Activated T-cell treated with anti-CD3 and anti-CD28 coated beads, Interleukin-2, amount 50 U/mL, for 72 hours (primary cell): ENCODE measurements at regions not wholly inside any gene's neighbourhood (a gene's known extent, or its start where the extent isn't known, plus 50 kb on each side); places are given as distances from the start of the nearest gene placed in this dataset.

Experiments
- ATAC-seq, 2 donors: fragments of 150-1000 bp; cut with Tn5 transposase; replicated peaks in 1 of 2; 2 replicates each; pipeline ENCODE4 v1.10.0; 2021; ENCODE audit warnings: moderate library complexity in 2 of 2, mild to moderate bottlenecking in 1 of 2
- DNase-seq, 2 donors: peaks; one replicate each; pipeline ENCODE4 v3.0.0; 2021 to 2022; ENCODE audit warnings: mixed read lengths in 1 of 2
- H3K27ac Mint-ChIP-seq: one replicate; pipeline ENCODE4 v1.8.0; 2022; ENCODE audit warnings: mild to moderate bottlenecking, moderate library complexity, mixed read lengths
- H3K27me3 Mint-ChIP-seq: one replicate; pipeline ENCODE4 v1.8.0; 2022; ENCODE audit warnings: low read depth, mixed read lengths
- H3K36me3 Mint-ChIP-seq, 2 donors: one replicate each; pipeline ENCODE4 v1.8.0; 2022; ENCODE audit warnings: mixed read lengths in 2 of 2, mild to moderate bottlenecking in 1 of 2; ENCODE audit not compliant: insufficient read depth in 2 of 2
- H3K4me1 Mint-ChIP-seq: one replicate; pipeline ENCODE4 v1.8.0; 2022; ENCODE audit warnings: low read depth, mixed read lengths
- H3K4me3 Mint-ChIP-seq, 2 donors: one replicate each; pipeline ENCODE4 v1.8.0; 2022; ENCODE audit warnings: mild to moderate bottlenecking in 2 of 2, mixed read lengths in 2 of 2, moderate library complexity in 2 of 2
- H3K9me3 Mint-ChIP-seq, 2 donors: one replicate each; pipeline ENCODE4 v1.8.0; 2022; ENCODE audit warnings: mixed read lengths in 2 of 2

GRCh38 chr18:6629635-6630140, 99.8 kb upstream of the ARHGAP28 start:
- Mint-ChIP-seq H3K4me1 (no peaks in the 10 kb centered on the region), H3K27ac (no peak overlapping the region), H3K36me3 (no peaks in the 10 kb centered on the region), H3K9me3 (peaks cover 1 to 2% of the 10 kb centered on the region in 2 donors), H3K27me3 (no peaks in the 10 kb centered on the region), H3K4me3 (no peak overlapping the region)
- no peak for DNase-seq
- ATAC-seq = no peak

- Mint-ChIP-seq H3K36me3 (no peaks in the 10 kb centered on the region), H3K27me3 (no peaks in the 10 kb centered on the region), H3K9me3 (peaks cover 3 to 5% of the 10 kb centered on the region in 2 donors), H3K4me1 (no peaks in the 10 kb centered on the region), H3K4me3 (no peak overlapping the region), H3K27ac (no peak overlapping the region)
- no peak for DNase-seq
- no peak for ATAC-seq
Observed at GRCh38 chr18:6633310-6633709, 96.2 kb upstream of the ARHGAP28 start.

DNA sequence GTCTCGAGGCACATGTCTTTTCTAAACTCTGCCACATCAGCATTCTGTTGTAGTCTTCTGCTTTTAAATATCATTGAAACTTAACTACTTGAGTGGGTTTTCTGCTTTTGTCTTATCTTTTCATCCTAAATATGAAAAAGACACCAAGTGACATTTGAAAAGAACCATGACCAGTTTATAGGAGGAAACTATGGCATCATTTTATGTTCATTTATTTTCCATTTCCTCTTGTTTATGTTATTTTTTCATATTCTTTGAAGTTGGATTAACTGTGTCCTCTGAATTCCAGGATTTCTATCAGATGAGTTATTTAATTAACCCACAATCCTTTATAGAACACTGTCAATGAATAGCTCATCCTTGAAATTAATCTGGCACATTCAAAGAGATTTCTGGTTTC, 93.4 kb upstream of the ARHGAP28 start:
- Mint-ChIP-seq H3K27ac (no peak overlapping the region), H3K27me3 (no peaks in the 10 kb centered on the region), H3K36me3 (no peaks in the 10 kb centered on the region), H3K4me3 (no peak overlapping the region), H3K4me1 (no peaks in the 10 kb centered on the region), H3K9me3 (peaks cover 1 to 8% of the 10 kb centered on the region in 2 donors)
- DNase-seq = no peak
- no peak for ATAC-seq

- Mint-ChIP-seq H3K27me3 (no peaks in the 10 kb centered on the region), H3K4me1 (no peaks in the 10 kb centered on the region), H3K9me3 (peaks cover 1 to 7% of the 10 kb centered on the region in 2 donors), H3K4me3 (no peak overlapping the region), H3K36me3 (no peaks in the 10 kb centered on the region), H3K27ac (no peak overlapping the region)
- ATAC-seq (no peak), DNase-seq (no peak)
Observed at GRCh38 chr18:6638447-6638846, 91.1 kb upstream of the ARHGAP28 start.

DNA sequence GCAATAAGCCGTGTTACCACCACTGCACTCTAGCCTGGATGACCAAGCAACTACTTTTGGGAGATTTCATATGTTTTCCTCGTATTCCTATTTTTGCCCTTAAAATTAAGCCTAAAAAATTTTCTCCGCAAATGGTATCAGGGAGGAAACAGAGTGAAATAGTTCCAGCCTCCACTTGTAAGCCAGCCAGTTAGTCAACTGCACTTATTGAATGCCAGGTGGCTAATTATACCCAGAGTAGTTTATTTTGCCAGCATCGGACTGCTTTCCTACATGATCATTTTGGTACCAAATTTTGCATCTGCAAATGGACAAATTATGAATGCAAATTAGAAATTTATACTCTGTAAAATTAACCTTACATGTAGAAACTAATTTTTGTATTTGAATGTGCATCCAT, 90.2 kb upstream of the ARHGAP28 start:
- ATAC-seq = no peak
- H3K4me1 Mint-ChIP-seq = no peaks in the 10 kb centered on the region
- no peak for DNase-seq
- H3K9me3 Mint-ChIP-seq = peaks cover 1 to 7% of the 10 kb centered on the region in 2 donors
- H3K27me3 Mint-ChIP-seq = no peaks in the 10 kb centered on the region
- H3K4me3 Mint-ChIP-seq = no peak overlapping the region
- no peak overlapping the region for H3K27ac Mint-ChIP-seq
- H3K36me3 Mint-ChIP-seq = no peaks in the 10 kb centered on the region

DNA sequence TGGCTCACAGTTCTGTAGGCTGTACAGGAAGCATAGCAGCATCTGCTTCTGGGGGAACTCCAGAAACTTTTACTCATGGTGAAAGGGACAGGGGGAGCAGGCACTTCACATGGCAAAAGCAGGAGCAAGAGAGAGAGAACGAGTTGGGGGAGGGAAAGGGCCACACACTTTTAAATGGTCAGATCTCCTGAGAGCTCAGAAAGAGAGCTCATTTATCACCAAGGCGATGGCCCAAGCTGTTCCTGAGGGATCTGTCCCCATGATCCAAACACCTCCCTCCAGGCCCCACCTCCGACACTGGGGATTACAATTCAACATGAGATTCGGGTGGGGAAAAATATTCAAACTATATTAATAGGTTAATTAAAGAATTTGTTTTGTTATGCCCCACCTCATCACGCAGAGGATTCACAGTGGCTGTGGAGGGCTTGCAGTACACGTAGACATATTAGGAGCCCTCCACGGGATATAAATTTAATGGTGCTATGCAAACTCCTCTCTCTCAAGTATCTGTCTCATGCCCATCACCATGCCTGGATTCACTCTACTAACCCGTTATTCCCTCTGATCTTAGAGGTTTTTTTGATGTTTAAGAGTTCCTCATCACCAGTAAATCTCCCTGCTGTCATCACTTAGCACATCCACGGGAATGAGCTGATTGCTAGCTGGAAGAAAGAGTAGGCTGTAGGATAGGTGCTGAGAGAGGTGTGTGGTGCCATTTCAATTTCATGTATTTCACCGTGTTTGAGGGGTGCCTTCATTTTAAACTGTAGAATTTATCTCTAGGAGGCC, 84.5 kb upstream of the ARHGAP28 start:
- Mint-ChIP-seq H3K4me1 (no peaks in the 10 kb centered on the region), H3K9me3 (peaks cover 3 to 9% of the 10 kb centered on the region in 2 donors), H3K27ac (no peak overlapping the region), H3K27me3 (no peaks in the 10 kb centered on the region), H3K4me3 (no peak overlapping the region), H3K36me3 (peaks cover 0 to 1% of the 10 kb centered on the region in 2 donors)
- no peak for DNase-seq
- no peak for ATAC-seq

GRCh38 chr18:6646801-6647200, 82.7 kb upstream of the ARHGAP28 start:
- H3K4me1 Mint-ChIP-seq = no peaks in the 10 kb centered on the region
- no peaks in the 10 kb centered on the region for H3K27me3 Mint-ChIP-seq
- no peak for DNase-seq
- no peak overlapping the region for H3K4me3 Mint-ChIP-seq
- ATAC-seq = no peak
- H3K9me3 Mint-ChIP-seq = peaks cover 3 to 6% of the 10 kb centered on the region in 2 donors
- peaks cover 0 to 1% of the 10 kb centered on the region in 2 donors for H3K36me3 Mint-ChIP-seq
- H3K27ac Mint-ChIP-seq = no peak overlapping the region

DNA sequence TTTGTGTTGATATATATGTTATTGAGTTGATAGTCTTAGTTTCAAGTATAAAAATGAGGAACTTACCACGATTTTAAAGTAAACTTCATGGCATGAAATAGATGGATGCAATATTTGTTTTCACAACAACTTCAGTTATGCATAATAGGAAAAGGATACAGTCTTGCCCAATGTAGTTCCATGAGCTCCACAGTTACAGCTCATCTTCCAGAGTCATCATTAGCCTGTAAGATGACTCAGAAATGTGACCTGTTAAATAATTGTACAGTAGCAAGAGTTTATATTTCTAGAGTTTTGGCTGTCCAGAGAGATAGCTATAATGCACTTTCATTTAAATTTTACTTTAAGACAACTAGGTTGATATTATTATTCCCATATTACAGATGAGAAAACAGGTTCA, 80.9 kb upstream of the ARHGAP28 start:
- no peak for ATAC-seq
- Mint-ChIP-seq H3K4me1 (no peaks in the 10 kb centered on the region), H3K4me3 (no peak overlapping the region), H3K27me3 (no peaks in the 10 kb centered on the region), H3K9me3 (peaks cover 4 to 6% of the 10 kb centered on the region in 2 donors), H3K27ac (no peak overlapping the region), H3K36me3 (peaks cover 0 to 1% of the 10 kb centered on the region in 2 donors)
- no peak for DNase-seq

DNA sequence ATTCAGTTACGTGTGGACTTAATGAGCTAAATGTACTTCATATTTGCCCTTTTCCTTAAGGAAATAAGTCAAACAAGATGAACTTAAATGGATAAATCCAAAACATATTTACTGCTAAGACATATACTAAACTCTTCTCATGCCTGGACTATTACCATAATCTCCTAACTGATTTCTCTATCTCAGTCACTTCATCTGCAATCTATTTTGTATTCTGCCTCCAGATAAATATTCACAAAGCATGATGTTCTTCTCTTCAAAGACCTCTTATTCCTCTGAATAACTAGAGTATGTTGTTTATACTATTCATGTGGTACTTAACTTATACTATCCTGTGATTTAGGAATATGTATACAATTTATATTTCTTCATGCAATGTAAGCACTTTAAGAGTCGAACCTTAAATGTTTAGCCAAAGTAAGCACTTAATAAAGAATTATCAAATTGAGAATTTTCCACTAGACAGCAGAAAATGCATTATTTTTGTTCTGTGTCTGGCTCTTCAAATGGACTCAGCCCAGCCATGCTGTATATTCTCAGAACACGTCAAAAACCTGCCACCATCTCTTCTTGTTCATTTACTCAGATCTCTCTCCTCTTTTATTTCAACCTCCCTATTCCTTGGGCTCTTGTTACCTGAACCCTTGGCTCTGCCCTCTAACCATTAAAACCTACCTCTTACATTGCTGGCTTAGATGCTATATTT, 79.9 kb upstream of the ARHGAP28 start:
- DNase-seq (no peak), ATAC-seq (no peak)
- H3K27ac Mint-ChIP-seq = no peak overlapping the region
- peaks cover 0 to 1% of the 10 kb centered on the region in 2 donors for H3K36me3 Mint-ChIP-seq
- no peaks in the 10 kb centered on the region for H3K4me1 Mint-ChIP-seq
- peaks cover 6% of the 10 kb centered on the region in 2 donors for H3K9me3 Mint-ChIP-seq
- no peak overlapping the region for H3K4me3 Mint-ChIP-seq
- no peaks in the 10 kb centered on the region for H3K27me3 Mint-ChIP-seq

- no peaks in the 10 kb centered on the region for H3K27me3 Mint-ChIP-seq
- peaks cover 6 to 9% of the 10 kb centered on the region in 2 donors for H3K9me3 Mint-ChIP-seq
- ATAC-seq (no peak), DNase-seq (no peak)
- H3K27ac Mint-ChIP-seq = no peak overlapping the region
- H3K4me1 Mint-ChIP-seq = no peaks in the 10 kb centered on the region
- peaks cover 0 to 1% of the 10 kb centered on the region in 2 donors for H3K36me3 Mint-ChIP-seq
- no peak overlapping the region for H3K4me3 Mint-ChIP-seq
Observed at GRCh38 chr18:6650127-6650507, 79.4 kb upstream of the ARHGAP28 start.

DNA sequence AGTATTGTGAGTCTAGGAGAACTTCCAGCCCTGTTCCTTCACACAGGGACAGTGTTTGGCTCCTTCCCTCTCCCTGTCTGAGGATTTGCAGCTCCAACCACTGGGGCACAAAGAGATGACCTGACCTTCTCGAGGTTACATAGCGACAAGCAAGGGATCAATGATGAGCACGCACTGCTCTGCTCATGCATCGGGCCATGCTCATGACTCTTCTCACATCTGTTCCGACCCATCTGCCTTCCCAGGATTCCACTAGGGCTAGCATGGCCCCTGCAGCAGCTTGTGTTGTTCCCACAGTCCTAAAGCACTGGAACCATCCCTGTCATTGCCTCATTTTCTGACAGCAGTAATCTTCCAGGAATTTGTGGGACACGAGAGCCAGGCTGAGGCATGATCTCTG, 78.8 kb upstream of the ARHGAP28 start:
- Mint-ChIP-seq H3K27me3 (no peaks in the 10 kb centered on the region), H3K4me3 (no peak overlapping the region), H3K36me3 (peaks cover 0 to 1% of the 10 kb centered on the region in 2 donors), H3K9me3 (peaks cover 8 to 12% of the 10 kb centered on the region in 2 donors), H3K4me1 (no peaks in the 10 kb centered on the region), H3K27ac (no peak overlapping the region)
- DNase-seq (no peak), ATAC-seq (no peak)

DNA sequence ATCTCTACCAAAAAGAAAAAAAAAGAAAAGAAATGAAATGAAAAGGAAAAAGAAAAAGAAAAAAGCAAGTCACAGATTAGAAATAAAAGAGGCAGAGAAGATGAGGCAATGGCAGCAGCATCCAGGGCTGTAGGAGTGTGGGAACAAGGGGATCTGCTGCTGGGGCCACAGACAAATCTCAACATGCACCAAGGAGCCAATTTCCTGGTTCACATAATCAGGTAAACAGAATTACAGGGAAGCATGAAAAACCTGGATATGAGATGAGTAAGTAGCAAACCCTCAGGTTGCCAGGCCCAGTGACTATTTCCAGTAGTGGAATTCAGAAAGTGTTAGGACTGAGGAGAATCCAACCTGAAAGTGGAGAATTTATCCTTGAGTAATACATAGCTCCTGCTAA, 77.4 kb upstream of the ARHGAP28 start:
- Mint-ChIP-seq H3K4me1 (no peaks in the 10 kb centered on the region), H3K27me3 (no peaks in the 10 kb centered on the region), H3K36me3 (no peaks in the 10 kb centered on the region), H3K27ac (peak overlapping the region; percentile 8), H3K4me3 (no peak overlapping the region), H3K9me3 (peaks cover 7 to 14% of the 10 kb centered on the region in 2 donors)
- no peak for ATAC-seq
- no peak for DNase-seq

GRCh38 chr18:6653880-6654279, 75.6 kb upstream of the ARHGAP28 start:
- H3K4me3 Mint-ChIP-seq = no peak overlapping the region
- no peaks in the 10 kb centered on the region for H3K27me3 Mint-ChIP-seq
- H3K9me3 Mint-ChIP-seq = peaks cover 8 to 14% of the 10 kb centered on the region in 2 donors
- no peak overlapping the region for H3K27ac Mint-ChIP-seq
- no peak for ATAC-seq
- H3K4me1 Mint-ChIP-seq = no peaks in the 10 kb centered on the region
- no peak for DNase-seq
- H3K36me3 Mint-ChIP-seq = no peaks in the 10 kb centered on the region
